HepG2 (cell line): ENCODE measurements at regions not wholly inside any gene's neighbourhood (a gene's known extent, or its start where the extent isn't known, plus 50 kb on each side); places are given as distances from the start of the nearest gene placed in this dataset.

Experiments
- ATAC-seq: fragments of 200-7000 bp; cut with Tn5 transposase; 3 replicates; pipeline ENCODE4 v1.9.1; 2020; ENCODE audit warnings: mild to moderate bottlenecking, moderate library complexity
- BruUV-seq: library from RNA; stranded (reverse); fragments of 400-500 nt; replicated peaks from 2 replicates; lab custom pipeline; 2021; lab: Mats Ljungman, UMichigan
- CTCF ChIA-PET: fragments of 300-600 bp; formaldehyde crosslinking; extraction: SDS; loops from one replicate; lab custom pipeline; 2021; ENCODE audit warnings: low total read pairs, inconsistent platforms, low intra/inter-chr PET ratio; lab: Yijun Ruan, JAX
- POLR2A ChIA-PET: fragments of 350-600 bp; sonication (Branson Sonifier 250); formaldehyde crosslinking; loops from one replicate; lab custom pipeline; 2020; ENCODE audit warnings: antibody characterized with exemption, inconsistent platforms; lab: Yijun Ruan, JAX
- DNase-seq: peaks from one replicate; pipeline ENCODE4 v3.0.0-alpha.2; 2015; ENCODE audit warnings: low spot score
- FAIRE-seq: peaks from 3 replicates; lab custom pipeline; 2011; peaks lifted over from hg19 to GRCh38; lab: Jason Lieb, UNC
- H2AFZ ChIP-seq: one replicate; pipeline ENCODE4 v1.6.1; 2011; ENCODE audit warnings: low read length, inconsistent platforms
- H3K27ac ChIP-seq: fragments of 300-600 bp; 3 replicates; pipeline ENCODE4 v1.8.0; 2011; ENCODE audit warnings: mixed run types, mild to moderate bottlenecking, mixed read lengths, low read length, inconsistent platforms; ENCODE audit not compliant: insufficient read depth; ENCODE audit errors: extremely low read length
- H3K27me3 ChIP-seq, 2 experiments: fragments of 200-600 bp in 1 of 2; 2 replicates in 1 of 2; 3 replicates in 1 of 2; pipeline versions ENCODE4 v1.6.0 to v1.8.0; 2011; ENCODE audit warnings: low read length in 2 of 2, mild to moderate bottlenecking in 2 of 2, moderate library complexity in 2 of 2, inconsistent platforms in 1 of 2; ENCODE audit not compliant: insufficient read depth in 2 of 2, control insufficient read depth in 1 of 2
- H3K36me3 ChIP-seq, 2 experiments: fragments of 200-600 bp in 1 of 2; replicated peaks in 1 of 2; 2 replicates in 1 of 2; 3 replicates in 1 of 2; pipeline versions ENCODE4 v1.5.1 to v1.8.0; 2011; ENCODE audit warnings: low read length in 2 of 2, inconsistent platforms in 1 of 2; ENCODE audit not compliant: insufficient read depth in 2 of 2, control insufficient read depth in 1 of 2
- H3K4me1 ChIP-seq: 2 replicates; pipeline ENCODE4 v1.5.1; 2012; ENCODE audit warnings: low read length, inconsistent platforms; ENCODE audit not compliant: insufficient read depth
- H3K4me2 ChIP-seq: 2 replicates; pipeline ENCODE4 v1.6.0; 2011; ENCODE audit warnings: low read depth, low read length, inconsistent platforms
- H3K4me3 ChIP-seq, 3 experiments: fragments of 200-600 bp in 1 of 3; sonication (generic), shearing (Covaris generic) in 1 of 3; replicated peaks in 1 of 3; 2 replicates each; pipeline ENCODE4 v1.5.1; 2011 to 2016; ENCODE audit warnings: low read length in 3 of 3, inconsistent platforms in 2 of 3, low read depth in 2 of 3, mild to moderate bottlenecking in 2 of 3, control low read depth in 1 of 3, mixed read lengths in 1 of 3; ENCODE audit not compliant: insufficient read depth in 1 of 3
- H3K79me2 ChIP-seq: one replicate; pipeline ENCODE4 v1.6.1; 2011; ENCODE audit warnings: low read length, inconsistent platforms; ENCODE audit not compliant: insufficient read depth
- H3K9ac ChIP-seq: 2 replicates; pipeline ENCODE4 v1.6.0; 2011; ENCODE audit warnings: mild to moderate bottlenecking, low read depth, low read length, inconsistent platforms; ENCODE audit not compliant: insufficient read depth
- H3K9me3 ChIP-seq: 2 replicates; pipeline ENCODE4 v1.5.1; 2012; ENCODE audit warnings: mild to moderate bottlenecking, low read length
- H4K20me1 ChIP-seq: 2 replicates; pipeline ENCODE4 v1.6.0; 2011; ENCODE audit warnings: inconsistent platforms, mild to moderate bottlenecking, low read length, moderate library complexity; ENCODE audit not compliant: insufficient read depth
- CEBPB ChIP-seq: IDR thresholded peaks from 2 replicates; pipeline ENCODE4 v1.6.1; 2011; ENCODE audit warnings: low read depth, low read length, improper control_type of control experiment, borderline replicate concordance
- CHCHD3 ChIP-seq: sonication (generic); formaldehyde crosslinking; IDR thresholded peaks from 2 replicates; pipeline ENCODE4 v1.8.0; 2022; ENCODE audit warnings: mild to moderate bottlenecking, missing genetic modification reagents, moderate library complexity
- HMG20A ChIP-seq: IDR thresholded peaks from 2 replicates; pipeline ENCODE4 v1.6.1; 2016; ENCODE audit warnings: borderline replicate concordance
- MXD4 ChIP-seq: IDR thresholded peaks from 2 replicates; pipeline ENCODE4 v1.6.1; 2016; ENCODE audit warnings: mild to moderate bottlenecking, missing biosample characterization, missing genetic modification reagents
- SETDB1 ChIP-seq: sonication (generic); formaldehyde crosslinking; IDR thresholded peaks from 2 replicates; pipeline ENCODE4 v1.5.1; 2020; ENCODE audit warnings: missing genetic modification reagents, mild to moderate bottlenecking, borderline replicate concordance
- ZNF30 ChIP-seq: sonication (generic); formaldehyde crosslinking; IDR thresholded peaks from 2 replicates; pipeline ENCODE4 v1.5.0; 2020; ENCODE audit warnings: mild to moderate bottlenecking, missing genetic modification reagents
- ZNF510 ChIP-seq: sonication (generic); formaldehyde crosslinking; IDR thresholded peaks from 2 replicates; pipeline ENCODE4 v1.4.0; 2020; ENCODE audit warnings: low read depth, mild to moderate bottlenecking, missing genetic modification reagents
- ZNF674 ChIP-seq: sonication (generic); formaldehyde crosslinking; IDR thresholded peaks from 2 replicates; pipeline ENCODE4 v1.5.0; 2020; ENCODE audit warnings: low read depth, mild to moderate bottlenecking, missing genetic modification reagents
- WGBS: methylation state at CpG from one replicate; pipeline ENCODE4 v1.1.6; 2017; ENCODE audit warnings: low lambda C conversion rate; 5-methylcytosine and 5-hydroxymethylcytosine counted together
- in situ Hi-C: cut with HindIII; loops from 2 replicates; pipeline ENCODE4 v1.10.0; 2017; ENCODE audit warnings: low pct_unique_long_range_greater_than_20kb; ENCODE audit not compliant: extremely low pct_ligation_motif_present
- intact Hi-C: fragments of 100-400 bp; cut with micrococcal nuclease; formaldehyde crosslinking; loops from one replicate; pipeline ENCODE4 v1.10.0; 2022; ENCODE audit not compliant: unreplicated experiment
- TF ChIP-seq, protein P1 (sequence below): sonication (generic); formaldehyde crosslinking; IDR thresholded peaks from 2 replicates; pipeline ENCODE4 v1.8.0; 2023; ENCODE audit warnings: mild to moderate bottlenecking, missing genetic modification reagents
- TF ChIP-seq, protein P2 (sequence below): sonication (generic); formaldehyde crosslinking; IDR thresholded peaks from 2 replicates; pipeline ENCODE4 v1.8.0; 2022; ENCODE audit warnings: mild to moderate bottlenecking, missing genetic modification reagents; ENCODE audit not compliant: insufficient replicate concordance
- TF ChIP-seq, protein P3 (sequence below): sonication (generic); formaldehyde crosslinking; IDR thresholded peaks from 2 replicates; pipeline ENCODE4 v1.5.1; 2020; ENCODE audit warnings: mild to moderate bottlenecking, missing genetic modification reagents
- TF ChIP-seq, protein P4 (sequence below): sonication (generic); formaldehyde crosslinking; IDR thresholded peaks from 2 replicates; pipeline ENCODE4 v1.4.0; 2020; ENCODE audit warnings: mild to moderate bottlenecking, low read depth, missing genetic modification reagents

DNA sequence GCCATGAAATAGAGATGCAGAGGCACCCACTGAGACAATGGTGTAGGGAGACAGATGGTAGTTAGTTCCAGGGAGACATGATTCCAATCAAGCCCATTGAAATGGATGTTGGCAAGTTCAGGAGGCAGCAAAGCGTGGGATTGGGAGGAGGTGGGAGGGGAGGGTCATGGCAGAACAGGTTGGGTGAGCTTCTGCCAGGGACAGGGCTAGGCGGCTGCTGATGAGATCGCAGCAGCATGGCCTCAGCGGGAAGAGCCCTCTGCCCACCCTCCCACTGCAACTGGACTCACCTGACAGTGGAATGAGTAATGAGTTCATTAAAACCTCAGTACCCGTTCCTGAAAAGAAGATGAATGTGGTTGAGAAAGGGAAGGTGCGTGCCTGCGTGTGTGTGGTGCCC lies 418.2 kb downstream of the CDK5RAP2 start:
- H3K79me2 ChIP-seq = no peaks in the 10 kb centered on the region
- no peak overlapping the region for H3K4me2 ChIP-seq
- no peaks in the 10 kb centered on the region for H3K27me3 ChIP-seq
- no peaks in the 10 kb centered on the region for H3K4me1 ChIP-seq
- 75% methylated on average over 4 of the region's 7 CpGs for WGBS
- H3K36me3 ChIP-seq = no peaks in the 10 kb centered on the region
- in situ Hi-C loops (no loop called here), intact Hi-C loops (no loop called here)
- TF ChIP-seq, protein P1, sequence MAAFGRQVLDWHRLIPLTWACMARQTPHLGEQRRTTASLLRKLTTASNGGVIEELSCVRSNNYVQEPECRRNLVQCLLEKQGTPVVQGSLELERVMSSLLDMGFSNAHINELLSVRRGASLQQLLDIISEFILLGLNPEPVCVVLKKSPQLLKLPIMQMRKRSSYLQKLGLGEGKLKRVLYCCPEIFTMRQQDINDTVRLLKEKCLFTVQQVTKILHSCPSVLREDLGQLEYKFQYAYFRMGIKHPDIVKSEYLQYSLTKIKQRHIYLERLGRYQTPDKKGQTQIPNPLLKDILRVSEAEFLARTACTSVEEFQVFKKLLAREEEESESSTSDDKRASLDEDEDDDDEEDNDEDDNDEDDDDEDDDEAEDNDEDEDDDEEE = no peak
- TF ChIP-seq ZNF674 (CRISPR knock-in tag) = no peak
- no peak overlapping the region for H3K9ac ChIP-seq
- H2AFZ ChIP-seq = no peak overlapping the region
- BruUV-seq = no TSS peak
- H3K4me3 ChIP-seq = no peak overlapping the region
- no peaks in the 10 kb centered on the region for H4K20me1 ChIP-seq
- H3K9me3 ChIP-seq = no peaks in the 10 kb centered on the region
- ChIA-PET POLR2A (no interaction called here), CTCF (no interaction called here)
- FAIRE-seq = no peak
- H3K27ac ChIP-seq = no peak overlapping the region
- DNase-seq = no peak
- no peak for ATAC-seq

DNA sequence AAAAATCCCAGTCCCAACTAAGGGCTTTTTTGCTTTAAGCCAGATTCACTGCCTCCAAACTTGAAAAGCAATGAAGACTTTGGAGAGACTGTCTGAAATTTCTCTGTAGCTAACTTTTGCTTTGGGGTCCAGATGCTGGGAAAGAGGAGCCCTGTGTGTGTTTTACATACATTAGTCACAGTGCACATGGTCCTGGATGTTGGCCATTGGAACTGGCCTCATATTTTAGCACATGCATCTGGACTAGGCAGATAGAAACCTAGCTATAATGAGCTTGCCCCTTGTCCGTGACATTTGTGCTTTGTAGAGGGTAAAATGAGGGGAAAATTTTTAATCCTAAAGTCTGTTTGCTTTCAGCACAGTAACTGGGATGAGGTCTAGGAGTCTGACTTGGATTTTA lies 421.7 kb downstream of the CDK5RAP2 start:
- no peak overlapping the region for H3K27ac ChIP-seq
- TF ChIP-seq, protein P2, sequence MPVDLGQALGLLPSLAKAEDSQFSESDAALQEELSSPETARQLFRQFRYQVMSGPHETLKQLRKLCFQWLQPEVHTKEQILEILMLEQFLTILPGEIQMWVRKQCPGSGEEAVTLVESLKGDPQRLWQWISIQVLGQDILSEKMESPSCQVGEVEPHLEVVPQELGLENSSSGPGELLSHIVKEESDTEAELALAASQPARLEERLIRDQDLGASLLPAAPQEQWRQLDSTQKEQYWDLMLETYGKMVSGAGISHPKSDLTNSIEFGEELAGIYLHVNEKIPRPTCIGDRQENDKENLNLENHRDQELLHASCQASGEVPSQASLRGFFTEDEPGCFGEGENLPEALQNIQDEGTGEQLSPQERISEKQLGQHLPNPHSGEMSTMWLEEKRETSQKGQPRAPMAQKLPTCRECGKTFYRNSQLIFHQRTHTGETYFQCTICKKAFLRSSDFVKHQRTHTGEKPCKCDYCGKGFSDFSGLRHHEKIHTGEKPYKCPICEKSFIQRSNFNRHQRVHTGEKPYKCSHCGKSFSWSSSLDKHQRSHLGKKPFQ (CRISPR knock-in tag) = no peak
- TF ChIP-seq HMG20A = no peak
- no peak for TF ChIP-seq SETDB1 (CRISPR knock-in tag)
- no peak for TF ChIP-seq CHCHD3 (CRISPR knock-in tag)
- no peak for TF ChIP-seq CEBPB
- TF ChIP-seq, protein P3, sequence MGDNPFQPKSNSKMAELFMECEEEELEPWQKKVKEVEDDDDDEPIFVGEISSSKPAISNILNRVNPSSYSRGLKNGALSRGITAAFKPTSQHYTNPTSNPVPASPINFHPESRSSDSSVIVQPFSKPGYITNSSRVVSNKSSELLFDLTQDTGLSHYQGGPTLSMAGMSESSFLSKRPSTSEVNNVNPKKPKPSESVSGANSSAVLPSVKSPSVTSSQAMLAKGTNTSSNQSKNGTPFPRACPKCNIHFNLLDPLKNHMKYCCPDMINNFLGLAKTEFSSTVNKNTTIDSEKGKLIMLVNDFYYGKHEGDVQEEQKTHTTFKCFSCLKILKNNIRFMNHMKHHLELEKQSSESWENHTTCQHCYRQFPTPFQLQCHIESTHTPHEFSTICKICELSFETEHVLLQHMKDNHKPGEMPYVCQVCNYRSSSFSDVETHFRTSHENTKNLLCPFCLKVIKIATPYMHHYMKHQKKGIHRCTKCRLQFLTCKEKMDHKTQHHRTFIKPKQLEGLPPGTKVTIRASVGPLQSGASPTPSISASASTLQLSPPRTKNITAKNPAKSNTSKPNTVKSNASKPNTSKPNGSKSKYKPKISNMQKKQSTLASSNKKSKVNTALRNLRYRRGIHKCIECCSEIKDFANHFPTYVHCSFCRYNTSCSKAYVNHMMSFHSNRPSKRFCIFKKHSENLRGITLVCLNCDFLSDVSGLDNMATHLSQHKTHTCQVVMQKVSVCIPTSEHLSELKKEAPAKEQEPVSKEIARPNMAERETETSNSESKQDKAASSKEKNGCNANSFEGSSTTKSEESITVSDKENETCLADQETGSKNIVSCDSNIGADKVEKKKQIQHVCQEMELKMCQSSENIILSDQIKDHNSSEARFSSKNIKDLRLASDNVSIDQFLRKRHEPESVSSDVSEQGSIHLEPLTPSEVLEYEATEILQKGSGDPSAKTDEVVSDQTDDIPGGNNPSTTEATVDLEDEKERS (CRISPR knock-in tag) = no peak
- TF ChIP-seq, protein P4, sequence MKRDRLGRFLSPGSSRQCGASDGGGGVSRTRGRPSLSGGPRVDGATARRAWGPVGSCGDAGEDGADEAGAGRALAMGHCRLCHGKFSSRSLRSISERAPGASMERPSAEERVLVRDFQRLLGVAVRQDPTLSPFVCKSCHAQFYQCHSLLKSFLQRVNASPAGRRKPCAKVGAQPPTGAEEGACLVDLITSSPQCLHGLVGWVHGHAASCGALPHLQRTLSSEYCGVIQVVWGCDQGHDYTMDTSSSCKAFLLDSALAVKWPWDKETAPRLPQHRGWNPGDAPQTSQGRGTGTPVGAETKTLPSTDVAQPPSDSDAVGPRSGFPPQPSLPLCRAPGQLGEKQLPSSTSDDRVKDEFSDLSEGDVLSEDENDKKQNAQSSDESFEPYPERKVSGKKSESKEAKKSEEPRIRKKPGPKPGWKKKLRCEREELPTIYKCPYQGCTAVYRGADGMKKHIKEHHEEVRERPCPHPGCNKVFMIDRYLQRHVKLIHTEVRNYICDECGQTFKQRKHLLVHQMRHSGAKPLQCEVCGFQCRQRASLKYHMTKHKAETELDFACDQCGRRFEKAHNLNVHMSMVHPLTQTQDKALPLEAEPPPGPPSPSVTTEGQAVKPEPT (CRISPR knock-in tag) = no peak
- TF ChIP-seq ZNF510 (CRISPR knock-in tag) = no peak
- TF ChIP-seq ZNF30 (CRISPR knock-in tag) = no peak
- TF ChIP-seq MXD4 (CRISPR knock-in tag) = no peak
- TF ChIP-seq, all 625 proteins: peak for 0
- ATAC-seq = no peak
- intact Hi-C loops (no loop called here), in situ Hi-C loops (no loop called here)
- H2AFZ ChIP-seq = no peak overlapping the region
- no peaks in the 10 kb centered on the region for H3K79me2 ChIP-seq
- no peak for FAIRE-seq
- no peaks in the 10 kb centered on the region for H3K4me1 ChIP-seq
- H3K27me3 ChIP-seq = no peaks in the 10 kb centered on the region
- no peak overlapping the region for H3K4me3 ChIP-seq
- no peaks in the 10 kb centered on the region for H4K20me1 ChIP-seq
- no peak for DNase-seq
- BruUV-seq = no TSS peak
- no peaks in the 10 kb centered on the region for H3K36me3 ChIP-seq
- WGBS = 0% methylated on average over 1 of the region's 1 CpG
- no peak overlapping the region for H3K4me2 ChIP-seq
- no peaks in the 10 kb centered on the region for H3K9me3 ChIP-seq
- no peak overlapping the region for H3K9ac ChIP-seq
- CTCF ChIA-PET = no interaction called here
- POLR2A ChIA-PET = no interaction called here
